Spleen (tissue), 11 donors: ENCODE measurements at regions not wholly inside any gene's neighbourhood (a gene's known extent, or its start where the extent isn't known, plus 50 kb on each side); places are given as distances from the start of the nearest gene placed in this dataset.

Experiments
- DNase-seq: peaks from one replicate; pipeline ENCODE4 v3.0.0-alpha.2; 2020
- H3K27ac ChIP-seq, 8 donors: fragments of 200-600 bp; sonication (generic) in 7 of 8; 1 replicate in 4 of 8; 2 replicates in 4 of 8; pipeline versions ENCODE4 v1.5.0 to v1.8.0; 2016 to 2021; ENCODE audit warnings: inconsistent platforms in 4 of 8, mild to moderate bottlenecking in 4 of 8, moderate library complexity in 1 of 8
- H3K27me3 ChIP-seq, 7 donors: fragments of 200-600 bp; sonication (generic) in 6 of 7; replicated peaks in 1 of 7; 1 replicate in 4 of 7; 2 replicates in 3 of 7; pipeline versions ENCODE4 v1.5.0 to v1.8.0; 2016 to 2021; ENCODE audit warnings: inconsistent platforms in 3 of 7, mild to moderate bottlenecking in 1 of 7
- H3K36me3 ChIP-seq, 6 donors: fragments of 200-600 bp; sonication (generic) in 5 of 6; 1 replicate in 4 of 6; 2 replicates in 2 of 6; pipeline versions ENCODE4 v1.5.0 to v1.8.0; 2016 to 2021; ENCODE audit warnings: inconsistent platforms in 2 of 6
- H3K4me1 ChIP-seq, 6 donors: fragments of 200-600 bp; sonication (generic) in 5 of 6; 1 replicate in 3 of 6; 2 replicates in 3 of 6; pipeline versions ENCODE4 v1.5.0 to v1.8.0; 2016 to 2021; ENCODE audit warnings: inconsistent platforms in 3 of 6
- H3K4me3 ChIP-seq, 8 donors: fragments of 200-600 bp; sonication (generic) in 7 of 8; 1 replicate in 4 of 8; 2 replicates in 4 of 8; pipeline versions ENCODE4 v1.5.0 to v1.8.0; 2016 to 2021; ENCODE audit warnings: inconsistent platforms in 4 of 8, mild to moderate bottlenecking in 4 of 8, moderate library complexity in 2 of 8
- H3K9me3 ChIP-seq, 8 donors: fragments of 200-600 bp; sonication (generic) in 7 of 8; 1 replicate in 4 of 8; 2 replicates in 4 of 8; pipeline versions ENCODE4 v1.5.0 to v1.8.0; 2016 to 2021; ENCODE audit warnings: inconsistent platforms in 4 of 8
- CTCF ChIP-seq, 11 experiments: fragments of 200-600 bp in 7 of 11; fragments of 450-650 bp in 4 of 11; sonication (generic) in 4 of 11; IDR thresholded peaks in 8 of 11; conservative IDR thresholded peaks in 3 of 11; 1 replicate in 7 of 11; 2 replicates in 4 of 11; pipeline versions ENCODE4 v1.4.0 to v1.8.0; 2016 to 2021; ENCODE audit warnings: antibody characterized with exemption in 11 of 11, inconsistent platforms in 4 of 11, mild to moderate bottlenecking in 1 of 11
- POLR2A ChIP-seq, 3 donors: fragments of 450-650 bp; IDR thresholded peaks; one replicate each; pipeline ENCODE4 v1.5.1; 2017; ENCODE audit warnings: antibody characterized with exemption in 3 of 3, mild to moderate bottlenecking in 1 of 3
- POLR2AphosphoS5 ChIP-seq, 3 donors: sonication (generic); formaldehyde crosslinking; IDR thresholded peaks; one replicate each; pipeline ENCODE4 v1.5.1; 2017; ENCODE audit warnings: antibody characterized with exemption in 3 of 3
- WGBS, 5 donors: extraction: QIAGEN DNeasy Blood & Tissue Kit in 3 of 5; methylation state at CpG; one replicate each; pipeline versions ENCODE4 v1.1.5 to v1.1.7; 2013 to 2018; 5-methylcytosine and 5-hydroxymethylcytosine counted together
- intact Hi-C: fragments of 100-400 bp; cut with DNase I; formaldehyde crosslinking; loops from one replicate; pipeline ENCODE4 v1.15.0; 2023; ENCODE audit warnings: low total_unique reads
- donor health status: healthy with polysubstance abuse.
- donor health status: DM: no; HTN: no; CAD: no; lungs with moderate emphysema.
- donor health status: DM: no; HTN: no; CAD: no.
- donor health status: Bipolar disorder and iron deficiency.
- donor health status: healthy.
- donor health status: DM: no; HTN: no; CAD: no.
- donor health status: DM: yes; HTN: yes; CAD: no.

- DNase-seq: no peak
- TF ChIP-seq POLR2A (IDR thresholded peaks at IDR 0.05) (no peak), CTCF (IDR thresholded peaks at IDR 0.05 in 8 of 11, conservative IDR thresholded peaks at IDR 0.05 in 3 of 11) (no peak), POLR2AphosphoS5 (IDR thresholded peaks at IDR 0.05) (no peak)
- no peaks in the 10 kb centered on the region for H3K36me3 ChIP-seq
- WGBS, 5 donors: 5 to 30% (median 19%) methylated on average over 2 of the region's 2 CpGs
- H3K4me3 ChIP-seq: no peak overlapping the region
- intact Hi-C loops: no loop called here
- H3K9me3 ChIP-seq: no peaks in the 10 kb centered on the region
- no peaks in the 10 kb centered on the region for H3K4me1 ChIP-seq
- peaks cover 0 to 17% (median 0%) of the 10 kb centered on the region in 7 donors for H3K27me3 ChIP-seq
- no peak overlapping the region for H3K27ac ChIP-seq
Observed at GRCh38 chrX:15170927-15171326, 99.0 kb downstream of the ASB9 start.

- DNase-seq: no peak
- WGBS, 5 donors: 79 to 98% (median 90%) methylated on average over 3 of the region's 3 CpGs
- H3K36me3 ChIP-seq: no peaks in the 10 kb centered on the region
- intact Hi-C loops: no loop called here
- no peak overlapping the region for H3K4me3 ChIP-seq
- peaks cover 0 to 15% (median 0%) of the 10 kb centered on the region in 7 donors for H3K27me3 ChIP-seq
- no peak for TF ChIP-seq POLR2AphosphoS5 (IDR thresholded peaks at IDR 0.05)
- no peak for TF ChIP-seq POLR2A (IDR thresholded peaks at IDR 0.05)
- TF ChIP-seq CTCF (IDR thresholded peaks at IDR 0.05 in 8 of 11, conservative IDR thresholded peaks at IDR 0.05 in 3 of 11): no peak
- H3K9me3 ChIP-seq: no peaks in the 10 kb centered on the region
- no peak overlapping the region for H3K27ac ChIP-seq
- H3K4me1 ChIP-seq: no peaks in the 10 kb centered on the region
Observed at GRCh38 chrX:15167826-15168225, 102.1 kb downstream of the ASB9 start.

GRCh38 chrX:15165832-15166231, 104.1 kb downstream of the ASB9 start:
- no peak for DNase-seq
- Histone ChIP-seq H3K4me3 (no peak overlapping the region), H3K36me3 (no peaks in the 10 kb centered on the region), H3K27me3 (peaks cover 0 to 9% (median 0%) of the 10 kb centered on the region in 7 donors), H3K27ac (no peak overlapping the region), H3K4me1 (no peaks in the 10 kb centered on the region), H3K9me3 (no peaks in the 10 kb centered on the region)
- 77 to 97% (median 84%) methylated on average over 4 of the region's 4 CpGs for WGBS, 5 donors
- TF ChIP-seq CTCF (IDR thresholded peaks at IDR 0.05 in 8 of 11, conservative IDR thresholded peaks at IDR 0.05 in 3 of 11): no peak
- no peak for TF ChIP-seq POLR2AphosphoS5 (IDR thresholded peaks at IDR 0.05)
- TF ChIP-seq POLR2A (IDR thresholded peaks at IDR 0.05): no peak
- intact Hi-C loops: no loop called here

GRCh38 chrX:15163131-15163530, 106.8 kb downstream of the ASB9 start:
- 70 to 98% (median 94%) methylated on average over 3 of the region's 3 CpGs for WGBS, 5 donors
- TF ChIP-seq CTCF (IDR thresholded peaks at IDR 0.05 in 8 of 11, conservative IDR thresholded peaks at IDR 0.05 in 3 of 11) (no peak), POLR2AphosphoS5 (IDR thresholded peaks at IDR 0.05) (no peak), POLR2A (IDR thresholded peaks at IDR 0.05) (no peak)
- H3K4me3 ChIP-seq: no peak overlapping the region

More at GRCh38 chrX:15163131-15163530, 106.8 kb downstream of the ASB9 start:
- Histone ChIP-seq H3K36me3 (no peaks in the 10 kb centered on the region), H3K4me1 (no peaks in the 10 kb centered on the region), H3K27me3 (no peaks in the 10 kb centered on the region), H3K27ac (no peak overlapping the region), H3K9me3 (no peaks in the 10 kb centered on the region)
- intact Hi-C loops: no loop called here
- DNase-seq: no peak
